ENCODE measurements at regions not wholly inside any gene's neighbourhood (a gene's known extent, or its start where the extent isn't known, plus 50 kb on each side); places are given as distances from the start of the nearest gene placed in this dataset.

DNA sequence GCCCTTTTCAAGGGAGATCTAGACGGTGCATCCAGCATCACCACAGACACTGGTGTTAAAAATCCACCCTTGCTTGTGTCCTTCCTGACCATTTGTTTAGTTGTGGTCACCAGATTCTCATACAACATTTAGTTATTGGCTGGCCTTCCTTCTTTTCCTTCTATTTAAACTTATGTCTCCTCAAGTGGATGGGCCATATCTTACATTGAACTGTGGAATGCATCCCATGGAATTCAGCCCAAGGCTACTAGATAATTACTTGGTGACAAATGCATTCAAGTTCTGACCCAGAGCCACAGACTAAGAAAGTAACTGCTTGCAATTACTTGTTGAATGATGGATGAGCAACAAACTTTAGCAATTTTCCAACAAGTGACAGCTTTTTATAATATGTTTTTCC lies 198.9 kb upstream of the SSTR4 start:
- Histone ChIP-seq H3K4me1 (no peaks in the 10 kb centered on the region), H2AFZ (no peak overlapping the region), H3K4me3 (ENCODE audit: low read depth, low read length) (no peak overlapping the region), H3K9me3 (ENCODE audit: control insufficient read depth, low read length) (no peaks in the 10 kb centered on the region), H3K4me2 (ENCODE audit: low read length) (no peak overlapping the region), H3K79me2 (no peaks in the 10 kb centered on the region), H3K36me3 (ENCODE audit: control insufficient read depth, insufficient read depth, low read length) (no peaks in the 10 kb centered on the region), H3K27me3 (ENCODE audit: control insufficient read depth, insufficient read depth, low read length) (no peaks in the 10 kb centered on the region), H3K27ac (no peak overlapping the region), H3K9ac (no peak overlapping the region)
- TF ChIP-seq, protein P1, sequence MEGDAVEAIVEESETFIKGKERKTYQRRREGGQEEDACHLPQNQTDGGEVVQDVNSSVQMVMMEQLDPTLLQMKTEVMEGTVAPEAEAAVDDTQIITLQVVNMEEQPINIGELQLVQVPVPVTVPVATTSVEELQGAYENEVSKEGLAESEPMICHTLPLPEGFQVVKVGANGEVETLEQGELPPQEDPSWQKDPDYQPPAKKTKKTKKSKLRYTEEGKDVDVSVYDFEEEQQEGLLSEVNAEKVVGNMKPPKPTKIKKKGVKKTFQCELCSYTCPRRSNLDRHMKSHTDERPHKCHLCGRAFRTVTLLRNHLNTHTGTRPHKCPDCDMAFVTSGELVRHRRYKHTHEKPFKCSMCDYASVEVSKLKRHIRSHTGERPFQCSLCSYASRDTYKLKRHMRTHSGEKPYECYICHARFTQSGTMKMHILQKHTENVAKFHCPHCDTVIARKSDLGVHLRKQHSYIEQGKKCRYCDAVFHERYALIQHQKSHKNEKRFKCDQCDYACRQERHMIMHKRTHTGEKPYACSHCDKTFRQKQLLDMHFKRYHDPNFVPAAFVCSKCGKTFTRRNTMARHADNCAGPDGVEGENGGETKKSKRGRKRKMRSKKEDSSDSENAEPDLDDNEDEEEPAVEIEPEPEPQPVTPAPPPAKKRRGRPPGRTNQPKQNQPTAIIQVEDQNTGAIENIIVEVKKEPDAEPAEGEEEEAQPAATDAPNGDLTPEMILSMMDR (IDR thresholded peaks at IDR 0.05) = no peak

- Histone ChIP-seq H3K36me3 (ENCODE audit: control insufficient read depth, insufficient read depth, low read length) (no peaks in the 10 kb centered on the region), H3K4me3 (ENCODE audit: low read depth, low read length) (no peak overlapping the region), H3K9ac (no peak overlapping the region), H3K4me2 (ENCODE audit: low read length) (no peak overlapping the region), H3K9me3 (ENCODE audit: control insufficient read depth, low read length) (no peaks in the 10 kb centered on the region), H2AFZ (no peak overlapping the region), H3K27me3 (ENCODE audit: control insufficient read depth, insufficient read depth, low read length) (no peaks in the 10 kb centered on the region), H3K79me2 (no peaks in the 10 kb centered on the region), H3K27ac (no peak overlapping the region), H3K4me1 (no peaks in the 10 kb centered on the region)
- TF ChIP-seq, protein P1 (IDR thresholded peaks at IDR 0.05) = no peak
Measured at GRCh38 chr20:22836877-22837276, 198.2 kb upstream of the SSTR4 start.

DNA sequence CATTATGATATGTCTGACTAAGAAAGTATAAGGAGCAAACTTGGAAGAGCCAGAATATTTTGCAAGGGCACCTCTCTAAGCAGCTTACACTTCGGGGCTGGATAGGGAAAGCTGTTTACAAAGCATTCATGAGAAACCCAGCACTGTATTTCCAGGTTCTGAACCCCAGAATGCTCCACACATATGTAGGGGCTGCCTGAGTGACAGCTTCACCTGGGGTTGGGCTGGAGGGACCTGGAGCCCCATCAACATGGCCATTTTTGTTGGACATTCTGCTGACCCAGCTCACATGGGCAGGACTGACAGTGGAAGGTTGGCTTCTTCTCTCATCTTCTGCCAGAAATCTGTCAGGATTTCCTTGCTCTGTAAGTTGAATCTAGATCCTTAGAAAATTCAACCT lies 197.1 kb upstream of the SSTR4 start:
- no peak overlapping the region for H3K4me2 ChIP-seq (ENCODE audit: low read length)
- H3K36me3 ChIP-seq (ENCODE audit: control insufficient read depth, insufficient read depth, low read length) = no peaks in the 10 kb centered on the region
- no peak overlapping the region for H3K4me3 ChIP-seq (ENCODE audit: low read depth, low read length)
- no peak overlapping the region for H3K9ac ChIP-seq
- no peak overlapping the region for H3K27ac ChIP-seq
- H2AFZ ChIP-seq = no peak overlapping the region
- H3K9me3 ChIP-seq (ENCODE audit: control insufficient read depth, low read length) = no peaks in the 10 kb centered on the region
- H3K4me1 ChIP-seq = no peaks in the 10 kb centered on the region
- no peaks in the 10 kb centered on the region for H3K79me2 ChIP-seq
- no peaks in the 10 kb centered on the region for H3K27me3 ChIP-seq (ENCODE audit: control insufficient read depth, insufficient read depth, low read length)
- TF ChIP-seq, protein P1 (IDR thresholded peaks at IDR 0.05) = no peak

DNA sequence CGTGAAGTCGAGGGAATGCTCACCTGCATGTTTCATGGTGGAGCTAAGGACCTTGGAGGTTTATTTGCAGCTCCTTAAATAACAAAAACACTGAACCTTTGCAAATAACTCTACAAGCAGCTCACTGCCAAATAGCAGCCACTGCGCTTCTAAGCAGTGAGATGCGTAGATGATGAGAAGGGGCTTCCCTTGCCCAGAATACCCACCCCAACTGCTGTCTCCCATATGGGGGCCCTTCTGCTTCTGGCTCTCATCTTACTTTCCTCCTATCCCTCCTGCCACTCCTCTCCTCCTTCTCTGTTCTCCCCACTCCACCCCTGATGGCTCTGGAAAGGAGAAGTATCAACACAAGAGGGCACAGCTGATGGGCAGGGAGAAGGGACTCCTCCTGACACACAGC lies 193.3 kb upstream of the SSTR4 start:
- H3K9ac ChIP-seq = no peak overlapping the region
- no peak overlapping the region for H2AFZ ChIP-seq
- no peaks in the 10 kb centered on the region for H3K36me3 ChIP-seq (ENCODE audit: control insufficient read depth, insufficient read depth, low read length)
- no peak overlapping the region for H3K4me3 ChIP-seq (ENCODE audit: low read depth, low read length)
- no peak overlapping the region for H3K4me2 ChIP-seq (ENCODE audit: low read length)
- H3K79me2 ChIP-seq = no peaks in the 10 kb centered on the region
- no peaks in the 10 kb centered on the region for H3K27me3 ChIP-seq (ENCODE audit: control insufficient read depth, insufficient read depth, low read length)
- H3K9me3 ChIP-seq (ENCODE audit: control insufficient read depth, low read length) = no peaks in the 10 kb centered on the region
- no peak overlapping the region for H3K27ac ChIP-seq
- H3K4me1 ChIP-seq = no peaks in the 10 kb centered on the region
- TF ChIP-seq, protein P1 (IDR thresholded peaks at IDR 0.05) = no peak

DNA sequence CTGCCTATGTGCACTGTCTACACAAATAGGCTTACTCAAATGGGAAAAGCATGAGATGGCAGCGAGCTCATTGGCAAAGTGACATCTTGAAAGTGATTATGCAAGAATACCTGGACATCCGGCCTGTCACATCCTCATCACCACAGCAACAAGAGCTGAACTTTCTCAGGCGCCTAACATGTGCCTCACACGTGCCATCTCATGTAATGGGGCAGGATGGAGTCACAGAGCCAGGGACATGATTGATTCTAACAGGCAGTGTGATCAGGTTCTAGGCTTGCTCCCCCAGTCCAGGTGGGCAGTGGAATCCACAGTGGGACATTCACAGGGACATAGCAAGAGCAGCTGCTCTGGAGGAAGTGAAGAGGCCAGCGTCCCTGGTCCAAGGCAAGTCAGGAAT lies 192.3 kb upstream of the SSTR4 start:
- Histone ChIP-seq H2AFZ (no peak overlapping the region), H3K4me3 (ENCODE audit: low read depth, low read length) (no peak overlapping the region), H3K36me3 (ENCODE audit: control insufficient read depth, insufficient read depth, low read length) (no peaks in the 10 kb centered on the region), H3K9me3 (ENCODE audit: control insufficient read depth, low read length) (no peaks in the 10 kb centered on the region), H3K4me2 (ENCODE audit: low read length) (no peak overlapping the region), H3K27me3 (ENCODE audit: control insufficient read depth, insufficient read depth, low read length) (no peaks in the 10 kb centered on the region), H3K4me1 (no peaks in the 10 kb centered on the region), H3K27ac (no peak overlapping the region), H3K79me2 (no peaks in the 10 kb centered on the region), H3K9ac (no peak overlapping the region)
- TF ChIP-seq, protein P1 (IDR thresholded peaks at IDR 0.05) = no peak
